ENCODE measurements at regions not wholly inside any gene's neighbourhood (a gene's known extent, or its start where the extent isn't known, plus 50 kb on each side); places are given as distances from the start of the nearest gene placed in this dataset.

- no peak for TF ChIP-seq ZNF551 (CRISPR knock-in tag; IDR thresholded peaks at IDR 0.05)
- no peak for TF ChIP-seq ZFP91 (CRISPR knock-in tag; IDR thresholded peaks at IDR 0.05)
- no peak for TF ChIP-seq E2F5 (CRISPR knock-in tag; IDR thresholded peaks at IDR 0.05)
- TF ChIP-seq CREM (IDR thresholded peaks at IDR 0.05; ENCODE audit: low read depth) = no peak
- no peak for TF ChIP-seq FOXK1 (CRISPR knock-in tag; IDR thresholded peaks at IDR 0.05; ENCODE audit: borderline replicate concordance)
- TF ChIP-seq CEBPG (CRISPR knock-in tag; IDR thresholded peaks at IDR 0.05) = no peak
- TF ChIP-seq CEBPG (tag; conservative IDR thresholded peaks at IDR 0.05 in 1 of 2, IDR thresholded peaks at IDR 0.05 in 1 of 2) = no peak
- TF ChIP-seq PREB (CRISPR knock-in tag; IDR thresholded peaks at IDR 0.05) = no peak
- no peak for TF ChIP-seq MCM2 (IDR thresholded peaks at IDR 0.05; ENCODE audit: low read depth)
- no peak for TF ChIP-seq HNRNPUL1 (IDR thresholded peaks at IDR 0.05; ENCODE audit: low read length)
- TF ChIP-seq PRPF4 (IDR thresholded peaks at IDR 0.05; ENCODE audit: insufficient read depth, low read depth, low read length, poor library complexity, severe bottlenecking) = no peak
- no peak for TF ChIP-seq TEAD1 (CRISPR knock-in tag; IDR thresholded peaks at IDR 0.05)
- TF ChIP-seq MTA3 (IDR thresholded peaks at IDR 0.05; ENCODE audit: borderline replicate concordance) = no peak
- no peak for TF ChIP-seq ZNF764 (CRISPR knock-in tag; IDR thresholded peaks at IDR 0.05; ENCODE audit: low read depth)
- no peak for TF ChIP-seq ZNF263 (CRISPR knock-in tag; IDR thresholded peaks at IDR 0.05; ENCODE audit: borderline replicate concordance)
- FAIRE-seq (no peak), ATAC-seq (no peak), DNase-seq (ENCODE audit: extremely low read depth in 1 of 4, low spot score in 3 of 4) (no peak)
- H3K4me1 ChIP-seq (replicated peaks in 1 of 2; ENCODE audit: control insufficient read depth in 2 of 2, insufficient read depth in 2 of 2, low read length in 2 of 2) = no peaks in the 10 kb centered on the region
- no peaks in the 10 kb centered on the region for H3K36me3 ChIP-seq (ENCODE audit: control insufficient read depth, insufficient read depth, low read length)
- WGBS (ENCODE audit: insufficient coverage, low coverage, missing lambda C conversion rate) = 0% methylated on average over 8 of the region's 8 CpGs
- no peaks in the 10 kb centered on the region for H3K9me1 ChIP-seq (ENCODE audit: control insufficient read depth, insufficient read depth, low read length)
- H3K27me3 ChIP-seq (ENCODE audit: control insufficient read depth in 2 of 2, insufficient read depth in 2 of 2, low read length in 2 of 2) = peaks cover 0 to 32% of the 10 kb centered on the region in 2 experiments; a peak in 4 of 5 replicates
- BruUV-seq (replicated peaks) = no TSS peak
- no peak overlapping the region for H3K27ac ChIP-seq (ENCODE audit: extremely low read depth, low read depth, low read length)
- no peaks in the 10 kb centered on the region for H4K20me1 ChIP-seq (replicated peaks; ENCODE audit: control insufficient read depth, insufficient read depth, low read length)
- CTCF ChIA-PET (ENCODE audit: low intra/inter-chr PET ratio) = no interaction called here
- intact Hi-C loops (cut with micrococcal nuclease) = no loop called here
- H2AFZ ChIP-seq (ENCODE audit: low read depth, low read length) = no peak overlapping the region
- in situ Hi-C loops (cut with MboI) = no loop called here
- H3K9me3 ChIP-seq (replicated peaks; ENCODE audit: control insufficient read depth, insufficient read depth, low read depth, low read length) = no peaks in the 10 kb centered on the region
- H3K4me2 ChIP-seq (ENCODE audit: insufficient read depth, low read length) = no peak overlapping the region
- no peaks in the 10 kb centered on the region for H3K79me2 ChIP-seq (ENCODE audit: control insufficient read depth, insufficient read depth, low read length)
- no peak overlapping the region for H3K4me3 ChIP-seq
- H3K9ac ChIP-seq (ENCODE audit: insufficient read depth in 1 of 2, low read depth in 2 of 2, low read length in 2 of 2) = no peak overlapping the region
- POLR2A ChIA-PET = no interaction called here
Observed at GRCh38 chr5:2906302-2907090, 155.0 kb upstream of the IRX2 start.
